IMR-90 (cell line): ENCODE measurements at regions not wholly inside any gene's neighbourhood (a gene's known extent, or its start where the extent isn't known, plus 50 kb on each side); places are given as distances from the start of the nearest gene placed in this dataset.

Experiments used
- ATAC-seq: fragments of 200-7000 bp; cut with Tn5 transposase; 2 replicates; pipeline ENCODE4 v1.9.1; 2020; ENCODE audit warnings: low read depth, mild to moderate bottlenecking, moderate library complexity
- BruUV-seq: library from RNA; stranded (reverse); fragments of 400-500 nt; replicated peaks from 2 replicates; lab custom pipeline; 2021; lab: Mats Ljungman, UMichigan
- CTCF ChIA-PET: fragments of 300-600 bp; formaldehyde crosslinking; extraction: SDS; loops from one replicate; lab custom pipeline; 2021; ENCODE audit warnings: antibody characterized with exemption; lab: Yijun Ruan, JAX
- POLR2A ChIA-PET: fragments of 300-600 bp; sonication (Branson Sonifier 250); formaldehyde crosslinking; loops from one replicate; lab custom pipeline; 2022; ENCODE audit warnings: antibody characterized with exemption; ENCODE audit not compliant: unreplicated experiment; lab: Charles Lee
- DNase-seq: peaks from one replicate; pipeline ENCODE4 v3.0.0; 2013
- H2AFZ ChIP-seq: replicated peaks from 2 replicates; pipeline ENCODE3; 2013; ENCODE audit warnings: low read length, mild to moderate bottlenecking; ENCODE audit not compliant: poor library complexity
- H2AK5ac ChIP-seq: 2 replicates; pipeline ENCODE4 v1.6.1; 2013; ENCODE audit warnings: low read depth, low read length, inconsistent platforms
- H2AK9ac ChIP-seq: replicated peaks from 2 replicates; pipeline ENCODE3; 2013; ENCODE audit warnings: mild to moderate bottlenecking, low read depth, low read length, moderate library complexity; ENCODE audit not compliant: poor library complexity
- H2BK120ac ChIP-seq: 2 replicates; pipeline ENCODE4 v1.6.1; 2013; ENCODE audit warnings: low read depth, low read length, inconsistent platforms
- H2BK15ac ChIP-seq: 3 replicates; pipeline ENCODE4 v1.6.1; 2013; ENCODE audit warnings: low read depth, low read length, inconsistent platforms
- H2BK20ac ChIP-seq: 2 replicates; pipeline ENCODE4 v1.6.1; 2013; ENCODE audit warnings: low read depth, mild to moderate bottlenecking, inconsistent platforms, low read length, moderate library complexity
- H2BK5ac ChIP-seq: 2 replicates; pipeline ENCODE4 v1.6.1; 2013; ENCODE audit warnings: mild to moderate bottlenecking, low read depth, low read length, inconsistent platforms; ENCODE audit not compliant: poor library complexity, severe bottlenecking
- H3K14ac ChIP-seq: replicated peaks from 2 replicates; pipeline ENCODE4 v1.6.1; 2013; ENCODE audit warnings: low read depth, low read length, inconsistent platforms
- H3K18ac ChIP-seq: 2 replicates; pipeline ENCODE4 v1.6.1; 2013; ENCODE audit warnings: low read depth, low read length, control low read depth
- H3K23ac ChIP-seq: 2 replicates; pipeline ENCODE4 v1.6.1; 2013; ENCODE audit warnings: low read depth, low read length, inconsistent platforms
- H3K27ac ChIP-seq: 2 replicates; pipeline ENCODE4 v1.5.1; 2013; ENCODE audit warnings: mild to moderate bottlenecking, control low read depth, low read length; ENCODE audit not compliant: insufficient read depth
- H3K27me3 ChIP-seq: 2 replicates; pipeline ENCODE4 v1.6.1; 2013; ENCODE audit warnings: low read length; ENCODE audit not compliant: control insufficient read depth, insufficient read depth
- H3K36me3 ChIP-seq: 2 replicates; pipeline ENCODE4 v1.6.1; 2013; ENCODE audit warnings: low read length, mixed read lengths; ENCODE audit not compliant: control insufficient read depth, insufficient read depth
- H3K4ac ChIP-seq: 2 replicates; pipeline ENCODE4 v1.6.1; 2013; ENCODE audit warnings: low read depth, low read length, inconsistent platforms
- H3K4me1 ChIP-seq: 2 replicates; pipeline ENCODE4 v1.6.1; 2013; ENCODE audit warnings: low read length, mixed read lengths; ENCODE audit not compliant: control insufficient read depth, insufficient read depth
- H3K4me2 ChIP-seq: 2 replicates; pipeline ENCODE4 v1.6.1; 2013; ENCODE audit warnings: low read depth, mild to moderate bottlenecking, control low read depth, low read length, moderate library complexity
- H3K4me3 ChIP-seq: 2 replicates; pipeline ENCODE4 v1.5.1; 2013; ENCODE audit warnings: low read depth, mild to moderate bottlenecking, control low read depth, low read length, moderate library complexity; ENCODE audit not compliant: insufficient read depth
- H3K56ac ChIP-seq: 2 replicates; pipeline ENCODE4 v1.6.1; 2013; ENCODE audit warnings: low read length, inconsistent platforms; ENCODE audit not compliant: insufficient read depth; ENCODE audit errors: extremely low read depth
- H3K79me1 ChIP-seq, 2 experiments: 2 replicates each; pipeline ENCODE4 v1.6.1; 2013; ENCODE audit warnings: low read length in 2 of 2, inconsistent platforms in 1 of 2, low read depth in 1 of 2
- H3K9ac ChIP-seq: 2 replicates; pipeline ENCODE4 v1.6.1; 2013; ENCODE audit warnings: low read depth, low read length, control low read depth
- H3K9me1 ChIP-seq: 2 replicates; pipeline ENCODE4 v1.6.1; 2013; ENCODE audit warnings: low read length, inconsistent platforms; ENCODE audit not compliant: insufficient read depth
- H3K9me3 ChIP-seq: 2 replicates; pipeline ENCODE4 v1.6.1; 2013; ENCODE audit warnings: low read length; ENCODE audit not compliant: control insufficient read depth, insufficient read depth
- H4K20me1 ChIP-seq: 2 replicates; pipeline ENCODE4 v1.6.1; 2013; ENCODE audit warnings: low read length, inconsistent platforms; ENCODE audit not compliant: insufficient read depth
- H4K5ac ChIP-seq: 2 replicates; pipeline ENCODE4 v1.6.1; 2013; ENCODE audit warnings: mild to moderate bottlenecking, low read depth, low read length, control low read depth
- H4K8ac ChIP-seq, 2 experiments: 2 replicates each; pipeline ENCODE4 v1.6.1; 2013; ENCODE audit warnings: low read depth in 2 of 2, low read length in 2 of 2, control low read depth in 1 of 2, inconsistent platforms in 1 of 2
- H4K91ac ChIP-seq: 2 replicates; pipeline ENCODE4 v1.6.1; 2013; ENCODE audit warnings: low read depth, low read length, inconsistent platforms; ENCODE audit not compliant: insufficient read depth
- BHLHE40 ChIP-seq: fragments of 150-350 bp; IDR thresholded peaks from 2 replicates; pipeline ENCODE4 v1.6.1; 2016; ENCODE audit warnings: mild to moderate bottlenecking, low read depth, low read length
- CEBPB ChIP-seq: IDR thresholded peaks from 2 replicates; pipeline ENCODE4 v1.6.1; 2012; ENCODE audit warnings: low read depth, low read length, improper control_type of control experiment
- CHD1 ChIP-seq: IDR thresholded peaks from 2 replicates; pipeline ENCODE4 v1.6.1; 2012; ENCODE audit warnings: low read depth, low read length, improper control_type of control experiment
- MAZ ChIP-seq: IDR thresholded peaks from 2 replicates; pipeline ENCODE4 v1.6.1; 2012; ENCODE audit warnings: low read depth, mild to moderate bottlenecking, low read length, improper control_type of control experiment, moderate library complexity, borderline replicate concordance
- MXI1 ChIP-seq: IDR thresholded peaks from 2 replicates; pipeline ENCODE4 v1.6.1; 2012; ENCODE audit warnings: low read depth, mild to moderate bottlenecking, low read length, moderate library complexity, borderline replicate concordance
- POLR2A ChIP-seq: IDR thresholded peaks from 2 replicates; pipeline ENCODE4 v1.6.1; 2012; ENCODE audit warnings: mild to moderate bottlenecking, low read depth, low read length
- RCOR1 ChIP-seq: IDR thresholded peaks from 2 replicates; pipeline ENCODE4 v1.6.1; 2012; ENCODE audit warnings: mild to moderate bottlenecking, low read length, improper control_type of control experiment; ENCODE audit not compliant: insufficient replicate concordance
- SMC3 ChIP-seq: fragments of 150-350 bp; IDR thresholded peaks from 2 replicates; pipeline ENCODE4 v1.6.1; 2016; ENCODE audit warnings: low read depth, mild to moderate bottlenecking, antibody characterized with exemption, low read length, moderate library complexity
- WGBS, 2 experiments: methylation state at CpG; one replicate each; pipeline versions ENCODE4 v1.1.5 to v1.1.7; 2013; ENCODE audit warnings: missing lambda C conversion rate in 2 of 2; ENCODE audit not compliant: insufficient read length in 1 of 2; ENCODE audit errors: extremely low coverage in 2 of 2; 5-methylcytosine and 5-hydroxymethylcytosine counted together
- dilution Hi-C: fragments of 300-500 bp; cut with HindIII; formaldehyde crosslinking; loops from one replicate; pipeline ENCODE4 v1.14.3; 2018; ENCODE audit warnings: low sequenced_read_pairs; ENCODE audit not compliant: unreplicated experiment
- in situ Hi-C: fragments of 300-500 bp; cut with MboI; formaldehyde crosslinking; loops from 3 replicates; pipeline ENCODE4 v1.14.3; 2019; ENCODE audit warnings: low sequenced_read_pairs, inconsistent platforms, mixed read lengths
- intact Hi-C: fragments of 100-400 bp; cut with micrococcal nuclease; formaldehyde crosslinking; loops from 2 replicates; pipeline ENCODE4 v1.10.0; 2022
- TF ChIP-seq, protein P1 (sequence below): fragments of 150-350 bp; IDR thresholded peaks from 2 replicates; pipeline ENCODE4 v1.6.1; 2017; ENCODE audit warnings: mild to moderate bottlenecking, antibody characterized with exemption, low read length, low read depth
- TF ChIP-seq, protein P2 (sequence below): fragments of 150-350 bp; IDR thresholded peaks from 2 replicates; pipeline ENCODE4 v1.6.1; 2016; ENCODE audit warnings: low read depth, mild to moderate bottlenecking, low read length, moderate library complexity, borderline replicate concordance
- TF ChIP-seq, protein P3 (sequence below): conservative IDR thresholded peaks from 2 replicates; pipeline ENCODE4 v1.5.1; 2012; ENCODE audit warnings: mild to moderate bottlenecking, low read depth, low read length, improper control_type of control experiment

DNA sequence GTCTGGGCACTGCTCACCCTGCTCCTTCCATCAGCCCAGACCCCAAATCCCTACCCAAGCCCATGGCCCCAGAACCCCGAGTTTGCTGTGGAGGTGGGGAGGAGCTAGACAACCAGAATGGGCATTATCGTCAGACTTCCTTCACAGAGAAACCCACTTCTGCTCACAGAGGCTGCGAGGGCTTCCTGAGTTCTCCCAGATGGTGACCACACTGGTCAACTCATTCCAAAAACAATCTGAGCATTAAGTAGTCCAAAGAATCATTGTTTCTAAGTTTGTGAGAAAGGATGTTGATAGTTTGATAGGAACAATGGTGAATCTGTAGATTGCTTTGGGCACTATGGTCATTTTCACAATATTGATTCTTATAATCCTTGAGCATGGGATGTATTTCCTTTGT lies 60.2 kb downstream of the LRRC30 start:
- H2AK5ac ChIP-seq, result no peak overlapping the region
- intact Hi-C loops, result no loop called here
- no peak overlapping the region for H3K27ac ChIP-seq
- H3K4me3 ChIP-seq, result no peak overlapping the region
- H3K4me1 ChIP-seq, result no peaks in the 10 kb centered on the region
- no peak overlapping the region for H2BK120ac ChIP-seq
- H4K8ac ChIP-seq, result no peak overlapping the region
- H3K9me3 ChIP-seq, result no peaks in the 10 kb centered on the region
- no peak overlapping the region for H3K9ac ChIP-seq
- no peak overlapping the region for H4K5ac ChIP-seq
- H2AK9ac ChIP-seq, result no peak overlapping the region
- ChIA-PET CTCF (no interaction called here), POLR2A (no interaction called here)
- H3K4me2 ChIP-seq, result no peak overlapping the region
- peaks cover 2% of the 10 kb centered on the region; the same call in 1 of the 2 replicates for H3K27me3 ChIP-seq
- no peaks in the 10 kb centered on the region for H4K20me1 ChIP-seq
- DNase-seq (no peak), ATAC-seq (no peak)
- no peak for TF ChIP-seq MAZ
- no peak for TF ChIP-seq CEBPB
- TF ChIP-seq POLR2A, result no peak
- TF ChIP-seq CHD1, result no peak
- TF ChIP-seq, protein P1, sequence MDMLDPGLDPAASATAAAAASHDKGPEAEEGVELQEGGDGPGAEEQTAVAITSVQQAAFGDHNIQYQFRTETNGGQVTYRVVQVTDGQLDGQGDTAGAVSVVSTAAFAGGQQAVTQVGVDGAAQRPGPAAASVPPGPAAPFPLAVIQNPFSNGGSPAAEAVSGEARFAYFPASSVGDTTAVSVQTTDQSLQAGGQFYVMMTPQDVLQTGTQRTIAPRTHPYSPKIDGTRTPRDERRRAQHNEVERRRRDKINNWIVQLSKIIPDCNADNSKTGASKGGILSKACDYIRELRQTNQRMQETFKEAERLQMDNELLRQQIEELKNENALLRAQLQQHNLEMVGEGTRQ, result no peak
- TF ChIP-seq, protein P2, sequence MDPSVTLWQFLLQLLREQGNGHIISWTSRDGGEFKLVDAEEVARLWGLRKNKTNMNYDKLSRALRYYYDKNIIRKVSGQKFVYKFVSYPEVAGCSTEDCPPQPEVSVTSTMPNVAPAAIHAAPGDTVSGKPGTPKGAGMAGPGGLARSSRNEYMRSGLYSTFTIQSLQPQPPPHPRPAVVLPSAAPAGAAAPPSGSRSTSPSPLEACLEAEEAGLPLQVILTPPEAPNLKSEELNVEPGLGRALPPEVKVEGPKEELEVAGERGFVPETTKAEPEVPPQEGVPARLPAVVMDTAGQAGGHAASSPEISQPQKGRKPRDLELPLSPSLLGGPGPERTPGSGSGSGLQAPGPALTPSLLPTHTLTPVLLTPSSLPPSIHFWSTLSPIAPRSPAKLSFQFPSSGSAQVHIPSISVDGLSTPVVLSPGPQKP, result no peak
- TF ChIP-seq SMC3, result no peak
- TF ChIP-seq, protein P3, sequence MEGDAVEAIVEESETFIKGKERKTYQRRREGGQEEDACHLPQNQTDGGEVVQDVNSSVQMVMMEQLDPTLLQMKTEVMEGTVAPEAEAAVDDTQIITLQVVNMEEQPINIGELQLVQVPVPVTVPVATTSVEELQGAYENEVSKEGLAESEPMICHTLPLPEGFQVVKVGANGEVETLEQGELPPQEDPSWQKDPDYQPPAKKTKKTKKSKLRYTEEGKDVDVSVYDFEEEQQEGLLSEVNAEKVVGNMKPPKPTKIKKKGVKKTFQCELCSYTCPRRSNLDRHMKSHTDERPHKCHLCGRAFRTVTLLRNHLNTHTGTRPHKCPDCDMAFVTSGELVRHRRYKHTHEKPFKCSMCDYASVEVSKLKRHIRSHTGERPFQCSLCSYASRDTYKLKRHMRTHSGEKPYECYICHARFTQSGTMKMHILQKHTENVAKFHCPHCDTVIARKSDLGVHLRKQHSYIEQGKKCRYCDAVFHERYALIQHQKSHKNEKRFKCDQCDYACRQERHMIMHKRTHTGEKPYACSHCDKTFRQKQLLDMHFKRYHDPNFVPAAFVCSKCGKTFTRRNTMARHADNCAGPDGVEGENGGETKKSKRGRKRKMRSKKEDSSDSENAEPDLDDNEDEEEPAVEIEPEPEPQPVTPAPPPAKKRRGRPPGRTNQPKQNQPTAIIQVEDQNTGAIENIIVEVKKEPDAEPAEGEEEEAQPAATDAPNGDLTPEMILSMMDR, result no peak
- TF ChIP-seq RCOR1, result no peak
- TF ChIP-seq MXI1, result no peak
- no peak for TF ChIP-seq BHLHE40
- no peak overlapping the region for H3K14ac ChIP-seq
- dilution Hi-C loops, result no loop called here
- H2AFZ ChIP-seq, result no peak overlapping the region
- H3K18ac ChIP-seq, result no peak overlapping the region
- no peak overlapping the region for H3K56ac ChIP-seq
- no peaks in the 10 kb centered on the region for H3K79me1 ChIP-seq
- H2BK20ac ChIP-seq, result no peak overlapping the region
- no peak overlapping the region for H3K4ac ChIP-seq
- WGBS, 2 experiments, result no CpG with 5 or more reads among the region's 3 CpGs
- in situ Hi-C loops, result no loop called here
- H3K9me1 ChIP-seq, result no peaks in the 10 kb centered on the region
- no peak overlapping the region for H2BK15ac ChIP-seq
- H4K91ac ChIP-seq, result no peak overlapping the region
- no peak overlapping the region for H3K23ac ChIP-seq
- no peaks in the 10 kb centered on the region for H3K36me3 ChIP-seq
- no TSS peak for BruUV-seq
- no peak overlapping the region for H2BK5ac ChIP-seq
